HG03354 (cell line): ENCODE measurements at regions not wholly inside any gene's neighbourhood (a gene's known extent, or its start where the extent isn't known, plus 50 kb on each side); places are given as distances from the start of the nearest gene placed in this dataset.
A peak's percentile ranks its signal among the peaks of the same experiment; 100 is the strongest.
"Not testable (repeated sequence)": the region's sequence is repeated elsewhere in the genome, so short reads cannot be mapped to it uniquely, and the experiment has no call there.

Experiments
- ATAC-seq: cut with Tn5 transposase; IDR thresholded peaks from one replicate; pipeline ENCODE4 v1.9.1; 2021; ENCODE audit warnings: mild to moderate bottlenecking; ENCODE audit not compliant: unreplicated experiment, poor library complexity, severe bottlenecking

DNA sequence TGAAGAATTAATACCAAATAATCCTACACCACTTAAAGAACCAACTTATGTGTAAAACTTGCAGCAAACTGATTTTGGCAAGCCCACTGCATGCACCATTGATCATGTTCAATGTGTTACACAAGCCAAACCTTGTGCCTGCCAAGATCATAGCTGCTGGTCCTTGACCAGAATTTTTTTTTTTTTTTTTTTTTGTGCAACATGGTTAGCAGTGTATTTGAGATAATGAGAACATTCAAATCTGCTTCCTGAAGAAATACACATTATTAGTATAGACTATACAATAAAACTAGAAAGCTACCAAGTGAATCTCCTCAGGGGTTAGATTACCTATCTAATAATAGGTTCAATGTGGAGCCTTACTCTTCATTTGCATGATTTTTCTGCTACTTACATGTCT is 421.0 kb downstream of the MRPL39 start:
- peak; percentile 44 for ATAC-seq

DNA sequence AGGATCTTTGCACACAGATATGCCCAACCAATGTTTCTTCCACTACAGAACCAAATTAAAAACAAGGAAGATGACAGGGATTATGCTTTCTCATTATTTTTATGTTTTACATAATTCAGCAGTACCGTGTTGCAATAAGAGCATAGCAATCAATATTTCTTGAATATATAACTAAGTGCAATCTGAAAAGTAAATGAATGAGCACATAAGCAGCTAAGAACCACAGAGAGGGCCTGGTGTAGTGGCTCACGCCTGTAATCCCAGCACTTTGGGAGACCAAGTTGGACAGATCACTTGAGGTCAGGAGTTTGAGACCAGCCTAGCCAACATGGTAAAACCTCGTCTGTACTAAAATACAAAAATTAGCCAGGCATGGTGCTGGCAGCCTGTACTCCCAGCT is 423.7 kb downstream of the MRPL39 start:
- ATAC-seq, result no peak

GRCh38 chr21:25181690-25182089 is 425.6 kb downstream of the MRPL39 start:
- not testable (repeated sequence) for ATAC-seq

GRCh38 chr21:25179116-25179515 is 428.2 kb downstream of the MRPL39 start:
- no peak for ATAC-seq

GRCh38 chr21:25176637-25177412 is 430.5 kb downstream of the MRPL39 start:
- peak; percentile 84 for ATAC-seq

GRCh38 chr21:25175938-25176337 is 431.3 kb downstream of the MRPL39 start:
- ATAC-seq, result peak; percentile 79

- no peak for ATAC-seq
Observed at GRCh38 chr21:25171438-25171837, 435.8 kb downstream of the MRPL39 start.

DNA sequence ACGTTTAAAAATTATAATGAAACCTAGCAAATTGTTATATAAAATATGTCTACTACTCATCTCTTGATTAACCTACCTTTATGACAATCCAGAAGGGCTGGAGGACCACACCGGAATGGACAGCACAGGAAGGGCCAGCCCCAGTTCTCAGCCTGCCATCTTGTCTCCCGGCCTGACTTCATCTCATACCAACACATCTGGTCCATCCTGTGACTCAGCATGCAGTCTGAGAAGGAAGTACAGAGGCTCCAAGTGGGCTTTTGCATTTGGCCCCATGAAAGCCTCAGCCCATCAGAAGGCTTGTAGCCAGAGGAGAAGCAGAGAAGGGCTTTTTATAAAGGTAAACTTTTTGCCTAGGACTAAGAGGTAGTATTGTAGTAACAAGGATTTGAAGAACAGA is 436.6 kb downstream of the MRPL39 start:
- ATAC-seq, result no peak

- no peak for ATAC-seq
Observed at GRCh38 chr21:25169370-25169769, 437.9 kb downstream of the MRPL39 start.

- ATAC-seq, result not testable (repeated sequence)
Observed at GRCh38 chr21:25166904-25167303, 440.4 kb downstream of the MRPL39 start.

DNA sequence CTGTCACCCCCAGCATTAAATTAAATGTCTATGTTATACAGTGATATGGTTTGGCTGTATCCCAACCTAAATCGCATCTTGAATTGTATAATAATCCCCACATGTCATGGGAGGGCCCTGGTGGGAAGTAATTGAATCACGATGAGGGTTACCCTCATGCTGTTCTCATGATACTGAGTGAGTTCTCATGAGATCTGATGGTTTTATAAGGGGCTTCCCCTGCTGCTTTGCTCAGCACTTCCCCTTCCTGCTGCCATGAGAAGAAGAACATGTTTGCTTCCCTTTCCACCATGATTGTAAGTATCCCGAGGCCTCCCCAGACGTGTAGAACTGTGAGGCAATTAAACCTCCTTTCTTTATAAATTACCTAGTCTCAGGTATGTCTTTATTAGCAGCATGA is 445.7 kb downstream of the MRPL39 start:
- no peak for ATAC-seq

GRCh38 chr21:25155020-25155419 is 452.3 kb downstream of the MRPL39 start:
- ATAC-seq, result not testable (repeated sequence)

DNA sequence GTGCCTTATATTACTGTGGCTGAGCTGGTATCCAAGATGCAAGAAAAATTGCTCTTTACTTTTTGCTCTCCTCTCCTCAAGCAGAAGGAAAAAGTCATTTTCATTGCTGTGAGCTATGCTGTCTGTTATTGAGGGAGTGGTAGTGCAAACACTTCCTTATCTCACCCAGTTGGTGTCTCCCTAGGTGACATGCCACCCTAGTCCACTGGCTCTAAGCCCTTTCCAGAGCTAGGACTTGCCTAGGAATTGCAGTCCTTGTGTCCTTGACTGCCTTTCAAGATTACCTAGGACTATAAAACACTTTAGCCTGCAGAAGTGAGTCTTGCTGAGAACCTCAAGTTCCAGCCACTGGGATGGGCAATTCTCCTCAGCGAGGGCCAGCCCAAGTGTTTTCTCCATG is 458.3 kb downstream of the MRPL39 start:
- ATAC-seq, result no peak

DNA sequence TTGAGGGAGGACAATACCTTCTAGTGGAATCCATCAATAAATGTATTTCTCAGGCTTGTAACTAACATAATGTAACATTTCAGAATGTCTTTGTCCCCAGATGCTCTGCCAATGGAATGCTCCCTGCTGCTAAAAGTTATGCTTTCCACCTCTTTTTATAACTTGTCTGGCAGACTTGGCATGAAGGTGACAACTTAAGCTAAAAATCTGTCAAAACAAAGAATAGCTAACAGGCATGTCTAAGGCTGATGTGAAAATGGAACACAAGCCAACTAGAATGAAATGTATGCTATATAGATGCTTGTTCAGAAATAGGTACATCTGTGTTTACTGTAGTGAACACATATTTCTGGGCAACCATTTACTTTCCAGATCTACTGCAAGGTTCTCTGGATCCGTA is 467.9 kb downstream of the MRPL39 start:
- no peak for ATAC-seq

- no peak for ATAC-seq
Observed at GRCh38 chr21:25133939-25134338, 473.3 kb downstream of the MRPL39 start.

DNA sequence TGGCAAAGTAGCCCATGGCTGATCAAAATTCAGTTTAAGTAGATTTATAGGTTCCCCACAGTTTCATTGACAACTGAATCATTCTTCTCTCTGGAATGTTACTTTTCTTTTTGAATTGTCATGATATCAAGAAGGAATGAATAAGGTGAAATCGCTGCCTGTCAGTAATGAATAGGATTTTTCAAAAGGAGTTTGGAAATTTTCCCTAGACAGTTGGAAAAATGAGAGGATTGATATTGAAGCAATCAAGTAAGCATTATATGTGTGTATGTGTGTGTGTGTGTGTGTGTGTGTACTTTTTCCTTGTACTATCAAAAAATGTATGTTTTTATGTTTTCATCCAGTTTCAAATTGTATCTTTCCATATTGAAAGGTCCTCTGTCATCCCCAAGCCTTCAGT is 479.5 kb downstream of the MRPL39 start:
- ATAC-seq, result no peak

DNA sequence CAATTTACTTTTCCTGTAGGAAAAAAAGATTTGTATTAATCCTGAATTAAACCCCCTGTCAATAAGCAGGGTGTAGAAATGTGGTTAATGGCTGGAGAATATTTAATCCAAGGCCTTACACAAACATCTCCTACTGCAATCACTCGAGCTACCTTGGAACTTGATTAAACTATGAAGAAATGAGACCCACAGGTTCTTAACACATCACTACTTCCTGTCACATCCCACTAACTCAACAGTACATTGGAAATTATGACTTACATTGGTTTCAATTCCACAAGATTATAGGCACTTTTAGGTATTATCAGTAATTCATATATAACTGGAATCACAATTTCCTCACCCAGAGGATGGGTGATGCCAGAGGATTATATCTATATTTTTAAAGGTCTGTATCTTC is 480.3 kb downstream of the MRPL39 start:
- no peak for ATAC-seq

DNA sequence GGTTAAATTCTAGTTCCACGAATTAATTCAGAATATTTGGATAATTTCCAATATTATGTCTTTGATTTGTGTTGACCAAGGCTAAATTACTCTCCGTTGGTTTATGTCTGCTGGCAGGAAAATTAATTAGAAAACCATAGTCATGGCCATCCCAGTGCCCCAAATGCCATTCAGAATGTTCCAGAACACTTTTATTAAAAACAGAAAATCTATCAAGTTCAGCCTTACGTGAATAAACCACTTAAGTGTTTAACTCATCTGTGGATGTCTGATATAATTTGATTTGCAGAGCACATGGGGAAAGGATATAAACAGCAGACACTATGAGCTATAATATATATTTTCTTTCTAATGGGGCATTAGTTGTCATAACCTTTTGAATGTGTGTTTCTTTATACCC is 480.7 kb downstream of the MRPL39 start:
- no peak for ATAC-seq

- no peak for ATAC-seq
Observed at GRCh38 chr21:25118648-25119047, 488.6 kb downstream of the MRPL39 start.

DNA sequence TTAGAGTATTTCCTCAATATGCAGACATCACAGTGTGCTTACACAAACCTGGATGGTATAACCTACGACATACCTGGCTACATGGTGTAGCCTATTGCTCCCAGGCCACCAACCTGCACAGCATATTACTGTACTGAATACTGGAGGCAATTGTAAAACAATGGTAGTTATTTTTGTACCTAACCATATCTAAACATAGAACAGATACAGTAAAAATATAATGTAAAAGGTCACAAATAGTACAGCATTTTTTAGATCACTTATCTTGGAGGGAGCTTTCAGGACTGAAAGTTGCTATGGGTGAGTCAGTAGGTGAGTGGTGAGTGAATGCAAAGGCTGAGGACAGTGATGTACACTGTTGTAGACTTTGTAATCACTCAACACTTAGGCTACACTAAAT is 492.3 kb downstream of the MRPL39 start:
- ATAC-seq, result no peak

DNA sequence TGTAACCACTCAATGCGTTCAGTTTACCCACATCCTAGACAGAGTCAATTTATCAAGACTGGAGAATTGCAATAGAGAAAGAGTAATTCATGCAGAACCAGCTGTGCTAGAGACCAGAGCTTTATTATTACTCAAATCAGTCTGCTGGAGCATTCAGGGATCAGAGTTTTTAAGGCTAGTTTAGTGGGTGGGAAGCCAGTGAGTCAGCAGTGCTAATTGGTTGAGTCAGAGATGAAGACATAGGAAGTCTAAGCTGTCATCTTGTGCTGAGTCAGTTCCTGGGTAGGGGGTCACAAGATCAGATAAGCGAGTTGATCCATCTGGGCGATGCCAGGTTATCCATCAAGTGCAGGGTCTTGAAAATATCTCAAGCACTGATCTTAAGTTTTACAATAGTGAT is 499.6 kb downstream of the MRPL39 start:
- no peak for ATAC-seq
